Testis (tissue), 2 donors: ENCODE measurements at regions not wholly inside any gene's neighbourhood (a gene's known extent, or its start where the extent isn't known, plus 50 kb on each side); places are given as distances from the start of the nearest gene placed in this dataset.

Experiments
- CTCF ChIP-seq, 3 experiments: fragments of 450-650 bp in 2 of 3; fragments of 200-600 bp in 1 of 3; sonication (generic) in 1 of 3; IDR thresholded peaks; one replicate each; pipeline ENCODE4 v1.5.1; 2016 to 2019; ENCODE audit warnings: antibody characterized with exemption in 3 of 3, mild to moderate bottlenecking in 2 of 3, moderate library complexity in 1 of 3
- POLR2A ChIP-seq: fragments of 450-650 bp; IDR thresholded peaks from one replicate; pipeline ENCODE4 v1.6.1; 2017; ENCODE audit warnings: antibody characterized with exemption, mild to moderate bottlenecking, moderate library complexity

- TF ChIP-seq CTCF (IDR thresholded peaks at IDR 0.05) (peak in 1 of 3 experiments; percentile 16), POLR2A (no peak)
These were observed 111.2 kb downstream of the ZNF280B start for GRCh38 chr22:22397292-22397870.
